GM21528 (cell line): ENCODE measurements at regions not wholly inside any gene's neighbourhood (a gene's known extent, or its start where the extent isn't known, plus 50 kb on each side); places are given as distances from the start of the nearest gene placed in this dataset.
"Not testable (repeated sequence)": the region's sequence is repeated elsewhere in the genome, so short reads cannot be mapped to it uniquely, and the experiment has no call there.

Experiments
- ATAC-seq: cut with Tn5 transposase; IDR thresholded peaks from one replicate; pipeline ENCODE4 v1.9.1; 2021; ENCODE audit warnings: mild to moderate bottlenecking, moderate library complexity; ENCODE audit not compliant: unreplicated experiment, low FRiP score

DNA sequence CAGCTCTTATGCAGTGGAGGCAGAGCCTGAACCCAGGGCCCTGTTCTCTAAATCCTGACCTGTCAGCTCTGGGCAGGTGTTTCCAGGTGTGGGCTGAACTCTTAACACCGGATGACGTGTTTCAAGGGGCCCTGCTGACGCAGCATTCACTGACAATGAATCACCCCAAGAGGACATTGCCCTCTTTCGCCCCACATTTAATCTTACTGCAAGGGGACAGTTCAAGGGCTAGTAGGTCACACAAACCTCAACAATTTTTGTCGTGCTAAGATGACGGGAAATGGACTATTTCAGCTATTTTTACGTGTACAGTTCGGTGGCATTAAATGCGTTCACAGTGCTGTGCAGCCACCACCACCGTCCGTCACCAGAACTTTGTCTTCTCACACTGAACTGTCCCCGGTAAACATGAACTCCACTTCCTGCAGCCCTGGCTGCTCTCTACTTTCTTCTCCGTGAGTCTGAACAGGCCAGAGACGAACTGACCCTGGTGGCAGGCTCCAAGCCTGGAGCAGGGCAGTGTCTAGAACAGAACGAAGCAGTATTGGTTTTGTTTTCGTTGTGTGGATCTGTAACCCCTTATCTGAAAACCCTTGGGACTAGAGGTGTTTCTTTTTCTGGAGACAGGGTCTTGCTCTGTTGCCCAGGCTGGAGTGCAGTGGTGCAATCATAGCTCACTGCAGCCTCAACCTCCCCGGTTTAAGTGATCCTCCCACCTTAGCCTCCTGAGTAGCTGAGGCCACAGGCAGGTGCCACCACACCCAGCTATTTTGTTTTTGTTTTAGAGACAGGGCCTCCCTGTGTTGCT lies 88.4 kb upstream of the CIBAR2 start:
- ATAC-seq, result no peak

DNA sequence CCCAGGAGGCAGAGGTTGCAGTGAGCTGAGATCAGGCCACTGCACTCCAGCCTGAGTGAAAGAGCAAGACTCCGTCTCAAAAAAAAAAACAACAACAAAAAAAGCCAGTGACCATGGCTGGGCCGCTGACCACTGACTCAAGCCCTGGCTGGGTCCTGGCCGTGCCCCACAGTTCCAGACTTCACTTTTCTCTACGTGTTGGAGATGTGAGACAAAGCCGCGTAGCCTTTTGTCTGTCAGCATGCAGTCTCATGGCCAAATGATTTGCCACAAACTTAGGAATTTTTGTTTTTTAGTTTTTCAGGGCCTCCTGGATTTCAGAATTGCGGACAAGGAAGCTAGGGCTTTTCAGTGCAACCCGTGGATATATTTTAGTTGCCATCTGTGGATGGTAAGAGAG lies 89.3 kb upstream of the CIBAR2 start:
- no peak for ATAC-seq

DNA sequence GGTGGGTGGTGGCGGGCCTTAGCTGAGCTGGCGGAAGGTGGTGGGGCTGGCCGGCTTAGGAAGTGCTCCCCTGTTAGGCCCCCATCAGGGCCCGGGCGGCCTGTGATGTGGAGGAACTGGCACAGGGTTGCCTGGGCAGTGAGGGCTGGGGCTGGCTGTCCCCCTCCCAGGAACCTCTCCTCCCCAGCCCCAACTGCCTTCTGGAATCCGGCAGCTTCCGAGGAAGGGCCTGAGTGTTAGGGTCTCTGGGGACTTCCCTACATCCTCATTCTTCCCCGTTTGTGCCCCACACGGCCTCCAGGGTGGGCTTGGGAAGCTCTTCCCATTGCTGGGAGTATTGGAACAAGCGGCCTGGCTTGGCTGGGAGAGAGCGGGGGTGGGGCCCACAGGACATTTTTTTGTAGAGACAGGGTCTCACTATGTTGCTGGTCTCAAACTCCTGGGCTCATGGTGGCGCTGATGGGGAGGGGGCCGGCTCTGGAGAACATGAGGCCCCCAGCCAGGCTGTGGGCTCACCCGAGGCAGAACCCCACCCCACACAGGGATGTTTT lies 89.9 kb upstream of the CIBAR2 start:
- no peak for ATAC-seq

DNA sequence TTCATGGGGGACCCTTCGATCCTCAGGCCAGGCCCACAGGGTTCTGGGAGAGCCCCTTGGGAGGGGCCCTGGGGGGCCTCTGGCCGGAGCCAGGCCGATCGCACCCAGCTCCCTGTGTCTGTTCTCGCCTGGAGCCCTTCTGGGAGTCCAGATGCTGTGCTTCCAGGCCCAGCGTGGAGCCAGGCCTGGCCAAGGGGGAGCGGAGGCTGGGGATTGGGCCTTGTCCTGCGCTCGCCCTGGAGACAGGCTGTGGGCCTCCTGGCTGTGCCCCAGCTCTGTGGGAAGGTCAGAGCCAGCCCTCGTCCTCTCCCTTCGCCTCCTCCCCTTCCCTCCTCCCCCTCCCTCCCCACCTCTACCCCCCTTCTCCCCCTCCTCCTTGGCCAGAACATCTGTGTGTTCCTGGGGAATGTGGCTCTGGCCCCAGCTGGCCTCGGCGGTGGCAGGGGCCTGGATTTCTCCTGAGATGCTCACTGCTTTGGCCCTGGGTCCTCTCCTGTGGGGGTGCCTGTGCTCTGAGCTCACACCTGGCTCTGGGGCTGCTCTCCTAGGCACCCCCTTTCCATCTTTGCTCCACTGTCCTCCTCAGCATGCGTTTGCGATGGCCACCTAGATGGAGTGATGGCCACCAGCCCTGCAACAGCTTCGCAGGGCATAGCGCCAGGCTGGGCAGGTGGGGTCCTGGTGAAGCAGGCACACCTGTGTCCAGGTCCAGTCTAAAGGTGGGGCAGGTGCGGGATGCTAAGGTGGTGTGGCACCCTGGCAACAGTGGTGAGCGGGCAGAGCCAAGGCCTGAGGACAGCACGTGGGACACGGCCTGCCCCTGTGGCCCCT lies 90.6 kb upstream of the CIBAR2 start:
- ATAC-seq, result no peak

DNA sequence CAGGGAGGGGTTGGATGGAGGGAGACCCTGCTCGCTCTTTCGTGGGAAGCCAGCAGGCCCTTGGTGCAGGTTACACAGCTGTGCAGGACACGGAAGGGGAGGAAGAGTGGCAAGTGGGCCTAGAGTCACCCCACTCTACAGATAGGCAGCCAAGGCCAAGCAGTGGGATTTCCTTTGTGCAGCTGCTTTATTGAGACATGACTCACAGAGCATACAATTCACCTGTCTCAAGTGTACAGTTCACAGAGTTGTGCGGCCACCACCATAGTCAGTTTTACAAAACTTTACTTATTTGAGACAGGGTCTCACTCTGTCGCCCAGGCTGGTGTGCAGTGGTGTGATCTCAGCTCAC lies 91.2 kb upstream of the CIBAR2 start:
- ATAC-seq, result no peak

DNA sequence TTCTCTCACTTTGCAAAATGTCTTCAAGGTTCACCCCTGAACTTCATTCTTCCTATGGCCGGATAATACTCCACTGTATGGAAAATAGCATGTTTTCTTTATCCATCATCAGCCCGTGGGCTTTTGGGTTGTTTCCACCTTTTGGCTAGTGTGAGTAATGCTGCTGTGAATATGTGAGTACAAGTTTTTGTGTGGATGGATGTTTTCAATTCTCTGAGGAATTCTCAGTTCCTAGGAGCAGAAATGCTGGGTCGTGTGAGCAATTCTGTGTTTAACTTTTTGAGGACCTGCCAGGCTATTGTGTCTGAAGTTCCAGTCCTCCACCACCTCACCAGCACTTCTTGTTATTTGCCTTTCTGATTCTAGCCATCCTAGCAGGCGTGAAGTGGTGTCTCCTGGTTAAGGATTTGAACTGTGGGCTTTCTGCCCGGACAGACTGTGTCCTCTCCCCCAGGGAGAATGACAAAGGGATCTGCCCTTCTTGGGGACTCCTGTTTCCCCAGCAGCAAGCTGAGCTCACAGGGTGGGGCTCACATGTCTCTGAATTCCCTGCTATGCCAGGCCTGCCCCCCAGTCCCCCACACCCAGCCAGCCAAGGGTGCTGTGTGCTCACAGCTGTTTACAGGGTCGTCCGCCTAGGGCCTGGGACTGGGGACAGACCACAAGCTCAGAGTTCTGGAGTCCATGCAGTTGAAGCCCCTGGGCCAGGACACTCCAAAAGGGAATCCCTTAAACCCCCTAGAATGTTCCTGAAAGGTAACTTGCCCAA lies 92.2 kb upstream of the CIBAR2 start:
- no peak for ATAC-seq

DNA sequence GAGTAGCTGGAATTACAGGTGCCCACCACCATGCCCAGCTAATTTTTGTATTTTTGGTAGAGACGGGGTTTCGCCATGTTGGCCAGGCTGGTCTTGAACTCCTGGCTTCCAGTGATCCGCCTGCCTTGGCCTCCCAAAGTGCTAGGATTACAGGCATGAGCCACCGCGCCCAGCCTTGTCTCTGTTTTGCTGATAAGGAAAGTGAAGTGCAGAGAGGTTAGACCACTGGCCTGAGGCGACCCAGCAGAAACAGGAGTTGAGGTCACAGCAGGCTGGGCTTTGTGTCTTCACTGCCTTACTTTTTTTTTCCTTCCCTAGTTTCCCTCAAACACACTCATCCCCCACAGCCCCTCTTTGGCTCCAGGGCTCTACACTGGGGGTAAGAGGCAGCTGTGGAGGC lies 93.0 kb upstream of the CIBAR2 start:
- not testable (repeated sequence) for ATAC-seq

DNA sequence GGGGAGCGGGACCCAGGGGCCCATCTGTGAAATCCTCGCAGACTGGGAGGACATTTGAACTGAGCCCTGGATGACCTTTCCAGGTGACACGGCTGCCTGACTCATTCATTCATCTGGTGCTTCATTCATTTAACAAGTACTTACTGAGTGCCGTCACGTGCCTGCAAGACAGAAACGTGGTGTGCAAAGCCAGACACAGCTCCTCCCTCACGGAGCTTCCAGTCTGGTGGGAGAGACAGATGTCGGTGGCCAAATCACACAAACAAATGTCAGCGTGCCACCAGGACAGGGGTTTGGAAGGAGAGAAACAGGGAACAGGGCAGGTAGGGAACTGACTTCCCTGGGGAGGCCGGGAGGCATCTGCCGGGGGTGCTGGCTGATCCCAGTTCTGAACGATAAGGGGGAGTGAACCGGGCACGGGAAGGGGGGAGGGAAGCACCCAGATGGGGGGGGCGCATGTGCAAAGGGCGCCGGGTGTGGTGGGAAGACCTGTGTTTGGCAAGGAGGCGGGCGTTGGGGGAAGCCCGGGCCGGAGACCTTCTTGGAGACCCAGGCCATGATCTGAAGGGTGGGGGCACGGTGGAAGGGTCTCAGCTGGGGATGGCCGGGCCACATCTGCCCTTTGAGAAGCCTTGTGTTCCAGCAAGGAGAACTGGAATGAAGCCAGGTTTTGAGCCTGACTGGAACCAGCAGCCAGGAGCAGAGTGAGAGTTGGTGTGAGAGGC lies 93.6 kb upstream of the CIBAR2 start:
- no peak for ATAC-seq

DNA sequence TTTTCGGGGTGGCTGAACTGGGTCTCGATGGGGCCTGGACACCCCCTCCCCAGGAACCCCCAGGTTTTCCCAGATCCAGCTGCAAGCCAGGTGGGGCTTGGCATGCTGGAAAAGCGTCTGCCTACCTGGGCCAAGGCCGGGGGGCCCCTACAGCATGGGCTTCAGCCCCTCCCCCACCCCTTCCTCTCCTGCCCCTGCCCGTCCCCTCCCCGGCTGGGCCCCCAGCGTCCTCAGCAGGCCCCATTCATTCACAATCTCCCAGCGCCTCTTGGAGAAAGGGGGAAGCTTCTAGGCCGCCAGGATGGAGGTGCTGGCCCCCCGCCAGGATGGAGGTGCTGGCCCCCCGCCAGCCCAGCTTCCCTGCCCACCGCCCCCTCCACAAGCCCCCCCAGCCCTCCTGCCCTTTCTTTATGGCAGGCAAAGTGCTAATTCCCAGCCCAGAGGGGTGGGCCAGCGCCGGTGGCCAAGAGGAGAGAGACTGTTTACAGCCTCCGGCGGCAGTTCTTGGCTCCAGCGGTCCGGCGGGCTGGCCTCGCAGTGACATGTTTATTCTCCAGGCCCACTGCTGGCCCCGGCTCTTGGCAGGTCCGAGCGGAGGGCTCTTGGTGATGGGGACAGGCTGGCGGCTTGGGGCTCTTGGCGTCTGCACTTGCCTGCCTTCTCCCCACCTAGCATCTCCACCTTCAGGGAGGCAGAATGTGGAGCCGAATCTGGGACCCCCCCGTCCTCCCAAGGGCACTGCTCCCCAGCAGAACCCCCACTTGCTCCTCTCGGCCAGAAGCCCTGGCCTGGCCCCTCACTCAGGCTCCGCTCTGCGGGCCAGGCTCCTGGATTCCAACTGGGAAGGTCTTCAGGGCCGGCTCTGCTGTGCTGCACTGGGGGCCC lies 94.4 kb upstream of the CIBAR2 start:
- ATAC-seq, result no peak

DNA sequence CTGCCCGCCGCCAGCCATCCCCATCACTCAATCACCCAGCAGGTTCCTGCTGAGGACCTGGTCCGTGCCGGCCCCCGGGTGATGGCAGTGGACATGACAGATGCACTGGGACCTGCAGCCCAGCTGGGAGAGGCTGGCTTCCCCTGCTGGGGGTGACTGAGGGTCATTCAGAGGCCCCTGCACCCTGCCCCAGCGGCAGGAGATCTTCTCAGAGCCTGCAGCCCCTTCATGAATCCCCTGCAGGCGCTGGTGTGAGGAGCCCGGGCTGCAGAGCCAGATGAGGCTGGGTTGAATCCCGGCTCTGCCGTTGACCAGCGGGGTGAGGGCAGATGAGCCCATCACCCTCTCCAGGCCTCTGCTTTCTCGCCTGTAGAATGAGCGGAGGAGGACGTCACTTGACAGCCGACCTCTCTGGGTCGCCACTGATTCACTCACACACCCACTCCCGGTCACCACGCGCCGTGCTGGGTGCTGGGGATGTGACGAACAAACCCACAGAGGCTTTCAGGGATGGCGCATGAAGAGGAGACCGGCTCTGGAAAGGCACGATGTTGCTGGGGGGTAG lies 95.2 kb upstream of the CIBAR2 start:
- no peak for ATAC-seq

DNA sequence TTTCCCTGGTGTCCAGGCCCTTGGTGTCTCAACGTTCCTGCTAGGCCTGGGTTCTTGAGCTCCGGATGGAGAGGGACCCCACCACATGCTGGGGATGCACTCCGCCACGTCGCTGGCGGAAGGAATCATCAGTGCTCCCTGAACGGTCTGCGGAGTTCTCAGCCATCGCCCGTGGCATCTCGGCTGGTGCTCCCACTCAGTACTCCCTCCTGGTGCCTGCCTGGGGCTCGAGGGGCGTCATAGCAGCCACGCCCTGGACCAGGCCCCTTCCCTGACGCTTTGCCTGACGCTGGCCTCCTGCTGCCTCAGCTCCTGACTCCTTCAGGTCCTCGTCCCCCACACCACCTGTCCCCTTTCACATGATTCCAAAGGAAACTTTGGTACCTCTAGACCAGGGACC lies 95.9 kb upstream of the CIBAR2 start:
- no peak for ATAC-seq

DNA sequence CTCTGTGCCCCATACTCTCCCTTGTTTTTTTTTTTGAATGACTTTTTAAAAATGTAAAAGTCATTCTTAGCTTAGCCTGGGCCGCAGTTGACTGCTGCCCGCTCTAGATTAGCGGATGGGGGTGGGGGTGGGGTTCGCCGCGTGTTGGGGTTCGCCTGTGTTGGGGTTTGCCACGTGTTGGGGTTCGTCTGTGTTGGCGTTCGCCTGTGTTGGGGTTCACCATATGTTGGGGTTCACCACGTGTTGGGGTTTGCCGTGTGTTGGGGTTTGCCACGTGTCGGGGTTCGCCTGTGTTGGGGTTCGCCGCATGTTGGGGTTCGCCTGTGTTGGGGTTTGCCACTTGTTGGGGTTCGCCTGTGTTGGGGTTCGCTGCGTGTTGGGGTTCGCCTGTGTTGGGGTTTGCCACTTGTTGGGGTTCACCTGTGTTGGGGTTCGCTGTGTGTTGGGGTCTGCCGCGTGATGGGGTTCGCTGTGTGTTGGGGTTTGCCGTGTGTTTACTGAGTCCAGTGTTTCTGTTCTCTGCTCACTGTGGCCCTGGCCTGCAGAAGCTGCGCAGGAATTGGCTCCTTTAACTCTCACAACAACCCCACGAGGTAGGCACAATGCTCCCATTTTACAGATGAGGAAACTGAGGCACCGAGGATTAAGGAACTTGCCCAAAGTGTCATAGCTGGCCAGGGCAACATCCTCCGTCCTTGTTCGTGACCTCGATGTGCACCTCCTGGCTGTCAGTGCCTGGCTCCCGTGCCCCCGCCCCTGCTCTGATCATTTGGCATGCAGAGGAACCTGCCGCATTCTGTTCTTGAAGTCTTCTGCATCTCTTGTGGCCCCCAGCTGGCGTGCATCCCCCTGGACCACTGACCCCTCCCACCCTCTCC lies 96.6 kb upstream of the CIBAR2 start:
- ATAC-seq, result no peak

DNA sequence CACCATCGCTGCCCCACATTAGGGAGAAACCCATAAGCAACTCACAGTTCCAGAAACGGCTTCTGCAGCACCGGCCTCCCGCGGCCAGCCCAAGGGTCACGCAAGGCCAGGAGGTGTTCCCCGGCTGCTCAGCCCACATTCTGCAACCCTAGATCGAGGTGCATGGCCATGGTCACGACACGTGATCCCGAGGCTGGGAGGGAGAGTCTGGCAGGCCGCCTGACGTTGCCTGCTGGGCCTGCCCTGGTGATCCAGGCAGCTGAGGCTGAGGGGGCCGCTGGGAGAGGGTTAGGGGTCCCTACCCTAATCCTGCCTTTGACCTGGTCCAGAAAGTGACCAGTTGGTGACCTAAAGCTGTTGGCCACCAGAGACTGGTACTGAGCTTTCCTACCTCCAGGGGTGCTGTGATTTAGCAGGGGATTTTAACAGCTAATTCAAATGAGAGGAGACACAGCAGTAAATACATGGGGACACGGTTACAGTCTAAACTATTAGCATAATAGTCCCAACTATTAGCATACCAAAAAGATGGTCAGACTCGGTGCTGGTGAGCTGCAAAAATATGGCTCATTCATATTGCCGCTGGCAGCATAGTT lies 97.4 kb upstream of the CIBAR2 start:
- ATAC-seq, result no peak

DNA sequence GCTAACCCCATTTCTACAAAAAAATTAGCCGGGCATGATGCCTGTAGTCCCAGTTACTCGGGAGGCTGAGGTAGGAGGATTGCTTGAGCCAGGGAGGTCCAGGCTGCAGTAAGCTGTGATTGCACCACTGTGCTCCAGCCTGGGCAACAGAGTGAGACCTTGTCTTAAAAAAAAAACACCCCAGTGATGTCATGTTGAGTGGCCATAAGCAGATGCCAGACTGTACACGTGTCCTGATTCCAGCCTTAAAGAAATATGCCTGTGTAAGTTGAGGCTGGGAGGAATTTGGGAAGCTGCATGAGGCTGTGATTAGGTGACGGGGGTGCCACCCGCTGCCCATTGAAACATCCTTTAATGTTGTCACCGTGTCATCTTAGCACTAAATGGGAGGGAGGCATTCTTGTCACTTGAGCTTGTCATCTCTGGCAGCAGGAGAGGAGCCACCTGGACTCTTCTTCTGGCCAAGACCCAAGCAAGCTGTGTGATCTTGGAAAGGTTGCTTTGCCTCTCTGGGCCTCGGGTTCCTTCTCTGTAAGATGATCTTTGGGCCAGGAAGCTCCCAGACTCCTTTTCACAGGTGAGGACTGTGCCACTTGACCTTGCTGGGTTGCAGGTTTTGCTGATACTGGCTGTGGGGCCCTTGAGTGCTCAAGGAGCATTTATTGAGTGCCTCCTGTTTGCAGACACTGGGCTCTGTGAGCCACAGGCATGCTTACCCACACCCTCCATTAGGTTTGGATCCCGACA lies 98.3 kb upstream of the CIBAR2 start:
- ATAC-seq, result no peak

DNA sequence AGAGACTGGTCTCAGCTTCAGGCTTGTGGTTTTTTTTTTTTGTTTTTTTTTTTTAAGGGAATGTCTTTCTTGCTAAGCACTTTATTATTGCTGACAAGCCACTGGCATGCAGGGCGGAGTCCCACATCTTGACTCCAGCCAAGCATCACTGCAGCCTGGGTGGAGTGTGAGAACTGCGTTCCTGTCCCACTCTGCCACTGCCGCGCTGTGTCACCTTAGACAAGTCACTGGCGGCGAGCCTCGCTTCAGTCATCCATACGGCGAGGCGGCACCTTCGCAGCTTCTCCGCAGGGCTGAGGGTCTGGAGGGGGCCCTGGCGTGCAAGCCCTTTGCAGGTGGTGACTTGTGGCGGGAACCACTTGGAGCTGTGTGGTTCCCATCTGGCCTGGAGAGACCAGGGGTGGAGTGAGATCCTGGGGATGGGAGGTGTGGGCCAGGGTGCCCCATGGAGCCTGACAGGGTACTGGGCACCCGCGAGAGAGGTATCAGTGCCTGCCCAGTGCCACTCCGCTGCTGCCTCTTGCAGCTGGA lies 99.1 kb upstream of the CIBAR2 start:
- ATAC-seq, result no peak

DNA sequence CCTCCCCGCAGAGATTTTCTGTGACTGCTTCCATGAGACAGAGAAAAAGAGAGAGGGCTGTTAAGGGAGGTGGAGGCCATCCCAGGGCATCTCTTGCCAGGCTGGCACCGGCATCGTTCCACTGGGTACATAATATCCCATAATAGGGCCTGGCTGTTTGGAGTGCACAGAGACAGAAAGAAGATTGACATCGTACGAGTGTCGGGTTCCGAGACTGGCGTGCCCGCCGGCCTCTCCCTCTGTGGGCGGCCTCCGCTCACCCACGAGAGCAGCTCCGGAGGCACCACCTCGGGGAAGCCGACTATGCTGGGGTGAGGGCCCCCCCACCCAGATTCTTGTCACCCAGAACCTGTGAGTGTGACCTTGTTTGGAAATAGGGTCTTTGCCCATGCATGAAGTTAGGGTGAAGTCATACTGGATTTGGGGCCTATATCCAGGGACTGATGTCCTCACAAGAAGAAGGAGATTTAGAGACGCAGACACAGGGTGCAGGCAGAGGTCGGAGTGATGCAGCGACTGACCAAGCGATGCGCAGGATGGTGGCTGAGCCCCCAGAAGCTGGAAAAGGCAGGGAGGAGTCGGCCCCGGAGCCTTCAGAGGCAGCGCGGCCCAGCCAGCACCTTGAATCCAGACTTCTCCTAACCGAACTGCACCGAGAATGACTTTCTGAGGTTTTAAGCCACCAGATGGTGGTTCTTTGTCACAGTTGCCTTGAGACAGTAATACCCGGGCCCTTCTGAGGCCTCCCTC lies 101.8 kb upstream of the CIBAR2 start:
- ATAC-seq, result no peak
